SK-N-SH (cell line): ENCODE measurements at regions not wholly inside any gene's neighbourhood (a gene's known extent, or its start where the extent isn't known, plus 50 kb on each side); places are given as distances from the start of the nearest gene placed in this dataset.

ENCODE experiments used
- CTCF ChIA-PET: fragments of 300-600, 350-600 bp; formaldehyde crosslinking; extraction: SDS; loops from one replicate; lab custom pipeline; 2021; lab: Yijun Ruan, JAX
- POLR2A ChIA-PET: fragments of 350-600 bp; sonication (Branson Sonifier 250); formaldehyde crosslinking; extraction: SDS; loops from one replicate; lab custom pipeline; 2020; ENCODE audit warnings: antibody characterized with exemption, inconsistent platforms; lab: Yijun Ruan, JAX
- DNase-seq: peaks from one replicate; pipeline ENCODE4 v3.0.0; 2012
- H2AFZ ChIP-seq: fragments of 200-600 bp; sonication (generic); 2 replicates; pipeline ENCODE4 v1.8.1; 2016; ENCODE audit warnings: antibody characterized with exemption, mild to moderate bottlenecking, low read depth
- H3F3A ChIP-seq: fragments of 200-600 bp; sonication (generic); replicated peaks from 2 replicates; pipeline ENCODE3; 2016; ENCODE audit warnings: antibody characterized with exemption, mild to moderate bottlenecking; ENCODE audit not compliant: insufficient read depth
- H3K27ac ChIP-seq, 2 experiments: fragments of 200-500 bp in 1 of 2; fragments of 200-600 bp in 1 of 2; sonication (Bioruptor generic) in 1 of 2; sonication (generic), shearing (Covaris generic) in 1 of 2; 2 replicates each; pipeline versions ENCODE4 v1.5.1 to v1.6.1; 2014 to 2016; ENCODE audit warnings: low read depth in 2 of 2, inconsistent platforms in 1 of 2, low read length in 1 of 2, mild to moderate bottlenecking in 1 of 2, mixed read lengths in 1 of 2
- H3K27me3 ChIP-seq: fragments of 200-600 bp; sonication (generic), shearing (Covaris generic); 2 replicates; pipeline ENCODE4 v1.6.1; 2016; ENCODE audit warnings: mixed run types; ENCODE audit not compliant: insufficient read depth
- H3K36me3 ChIP-seq, 2 experiments: fragments of 200-500 bp in 1 of 2; fragments of 200-600 bp in 1 of 2; sonication (Bioruptor generic) in 1 of 2; sonication (generic) in 1 of 2; replicated peaks in 1 of 2; 2 replicates each; pipeline versions ENCODE3 to v1.5.1; 2014 to 2016; ENCODE audit warnings: low read length in 1 of 2, mild to moderate bottlenecking in 1 of 2; ENCODE audit not compliant: insufficient read depth in 2 of 2, control insufficient read depth in 1 of 2
- H3K4me1 ChIP-seq, 2 experiments: fragments of 200-500 bp in 1 of 2; fragments of 200-600 bp in 1 of 2; sonication (Bioruptor generic) in 1 of 2; sonication (generic), shearing (Covaris generic) in 1 of 2; 2 replicates each; pipeline versions ENCODE4 v1.5.1 to v1.6.1; 2014 to 2016; ENCODE audit warnings: low read depth in 1 of 2, low read length in 1 of 2, mixed run types in 1 of 2; ENCODE audit not compliant: insufficient read depth in 2 of 2, control insufficient read depth in 1 of 2
- H3K4me2 ChIP-seq: fragments of 200-600 bp; sonication (generic), shearing (Covaris generic); 2 replicates; pipeline ENCODE4 v1.6.1; 2017; ENCODE audit warnings: mixed run types
- H3K4me3 ChIP-seq, 2 experiments: fragments of 200-500 bp in 1 of 2; fragments of 200-600 bp in 1 of 2; sonication (Bioruptor generic) in 1 of 2; sonication (generic), shearing (Covaris generic) in 1 of 2; 2 replicates each; pipeline versions ENCODE4 v1.5.1 to v1.8.1; 2014 to 2016; ENCODE audit warnings: low read depth in 2 of 2, inconsistent platforms in 1 of 2, low read length in 1 of 2, mild to moderate bottlenecking in 1 of 2, mixed read lengths in 1 of 2, moderate library complexity in 1 of 2
- H3K79me2 ChIP-seq: fragments of 200-600 bp; sonication (generic); 2 replicates; pipeline ENCODE4 v1.8.1; 2017; ENCODE audit warnings: mild to moderate bottlenecking; ENCODE audit not compliant: insufficient read depth
- H3K9ac ChIP-seq: fragments of 200-600 bp; sonication (generic); 2 replicates; pipeline ENCODE4 v1.6.1; 2017; ENCODE audit warnings: mixed run types
- H3K9me2 ChIP-seq: fragments of 200-600 bp; sonication (generic); 2 replicates; pipeline ENCODE4 v1.6.1; 2017; ENCODE audit warnings: mixed run types
- H3K9me3 ChIP-seq: fragments of 200-600 bp; sonication (generic); 2 replicates; pipeline ENCODE4 v1.6.1; 2017; ENCODE audit warnings: mixed run types, mild to moderate bottlenecking, moderate library complexity
- H4K20me1 ChIP-seq: fragments of 200-600 bp; sonication (generic); 2 replicates; pipeline ENCODE4 v1.6.1; 2017; ENCODE audit warnings: mild to moderate bottlenecking, mixed run types; ENCODE audit not compliant: insufficient read depth
- EP300 ChIP-seq, 2 experiments: IDR thresholded peaks; 2 replicates each; pipeline versions ENCODE4 v1.4.0 to v1.6.1; 2012; ENCODE audit warnings: borderline replicate concordance in 1 of 2, low read depth in 1 of 2, low read length in 1 of 2
- EZH2phosphoT487 ChIP-seq: fragments of 200-600 bp; sonication (generic); IDR thresholded peaks from 2 replicates; pipeline ENCODE4 v1.6.1; 2017; ENCODE audit warnings: low read depth, mixed run types, mild to moderate bottlenecking, antibody characterized with exemption, moderate library complexity, borderline replicate concordance
- FOSL2 ChIP-seq: IDR thresholded peaks from 2 replicates; pipeline ENCODE4 v1.4.0; 2012; ENCODE audit warnings: low read depth, mild to moderate bottlenecking, moderate library complexity, borderline replicate concordance
- FOXJ3 ChIP-seq: sonication (generic); formaldehyde crosslinking; IDR thresholded peaks from 2 replicates; pipeline ENCODE4 v1.5.1; 2020; ENCODE audit warnings: mild to moderate bottlenecking, missing genetic modification reagents
- FOXM1 ChIP-seq: IDR thresholded peaks from 2 replicates; pipeline ENCODE4 v1.4.0; 2012; ENCODE audit warnings: low read depth, mild to moderate bottlenecking
- GATA2 ChIP-seq: sonication (generic); formaldehyde crosslinking; IDR thresholded peaks from 2 replicates; pipeline ENCODE4 v1.5.0; 2020; ENCODE audit warnings: mild to moderate bottlenecking, missing genetic modification reagents
- JUND ChIP-seq: IDR thresholded peaks from 2 replicates; pipeline ENCODE4 v1.4.0; 2012
- NFIC ChIP-seq: IDR thresholded peaks from 2 replicates; pipeline ENCODE4 v1.4.0; 2012; ENCODE audit warnings: borderline replicate concordance
- POLR2AphosphoS5 ChIP-seq: IDR thresholded peaks from 2 replicates; pipeline ENCODE4 v1.6.1; 2012; ENCODE audit warnings: low read depth, low read length
- RXRA ChIP-seq: IDR thresholded peaks from 2 replicates; pipeline ENCODE4 v1.4.0; 2012; ENCODE audit warnings: low read depth, mild to moderate bottlenecking, borderline replicate concordance
- SIN3A ChIP-seq: IDR thresholded peaks from 2 replicates; pipeline ENCODE4 v1.6.1; 2012; ENCODE audit warnings: low read depth, mild to moderate bottlenecking, low read length, moderate library complexity, borderline replicate concordance
- SMC3 ChIP-seq: IDR thresholded peaks from 2 replicates; pipeline ENCODE4 v1.6.1; 2012; ENCODE audit warnings: low read depth, low read length, improper control_type of control experiment
- TEAD4 ChIP-seq: IDR thresholded peaks from 2 replicates; pipeline ENCODE4 v1.4.0; 2012; ENCODE audit warnings: mild to moderate bottlenecking, borderline replicate concordance; ENCODE audit not compliant: insufficient read depth
- WGBS: methylation state at CpG from one replicate; pipeline ENCODE4 v1.1.6; 2017; ENCODE audit warnings: low lambda C conversion rate; 5-methylcytosine and 5-hydroxymethylcytosine counted together
- TF ChIP-seq, protein P1 (sequence below): IDR thresholded peaks from 2 replicates; pipeline ENCODE4 v1.4.0; 2012; ENCODE audit warnings: low read depth
- TF ChIP-seq, protein P2 (sequence below): IDR thresholded peaks from 2 replicates; pipeline ENCODE4 v1.6.1; 2012; ENCODE audit warnings: mild to moderate bottlenecking, low read depth, low read length, moderate library complexity
- TF ChIP-seq, protein P3 (sequence below): IDR thresholded peaks from 2 replicates; pipeline ENCODE4 v1.4.0; 2012; ENCODE audit warnings: low read depth, borderline replicate concordance
- TF ChIP-seq, protein P4 (sequence below): fragments of 150-350 bp; IDR thresholded peaks from 2 replicates; pipeline ENCODE4 v1.6.1; 2016; ENCODE audit warnings: mild to moderate bottlenecking, low read depth, low read length

DNA sequence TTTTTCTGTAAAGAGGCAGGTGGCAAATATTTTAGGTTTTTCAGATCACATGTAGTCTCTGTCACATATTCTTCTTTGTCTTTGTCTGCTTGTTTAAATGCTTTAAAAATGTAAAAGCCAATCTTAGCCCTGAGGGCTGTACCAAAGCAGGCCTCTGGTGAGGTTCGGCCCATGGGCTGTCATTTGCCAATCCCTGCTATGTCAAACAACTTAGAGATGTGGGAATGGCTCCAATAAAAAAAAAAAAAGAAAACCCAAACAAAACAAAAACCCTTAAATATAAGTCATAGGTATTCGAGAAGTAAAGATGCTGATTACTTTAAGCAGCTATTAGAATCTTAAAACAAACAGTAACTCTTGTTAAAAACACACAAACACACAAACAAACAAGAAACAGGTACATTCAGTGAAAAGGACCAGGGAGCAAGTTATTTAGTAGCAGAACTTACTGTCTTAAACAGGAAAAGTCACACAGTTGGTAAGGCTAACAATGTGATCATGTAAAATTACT, 61.4 kb upstream of the NAMPT start:
- peaks cover 4% of the 10 kb centered on the region for H3F3A ChIP-seq
- 60% methylated on average over 2 of the region's 2 CpGs for WGBS
- CTCF ChIA-PET: interaction anchor here (0.6 kb wide), 1 partner anchor 20 kb away, joined by 3 read pairs; no protein-coding TSS in a partner anchor
- POLR2A ChIA-PET: no interaction called here
- H3K36me3 ChIP-seq: no peaks in the 10 kb centered on the region
- H3K27ac ChIP-seq: peak overlapping the region in 1 of 2 experiments; percentile 40; a peak in 2 of 4 replicates
- no peaks in the 10 kb centered on the region for H4K20me1 ChIP-seq
- DNase-seq: no peak
- H3K4me2 ChIP-seq: peak overlapping the region; percentile 41; the same call in 1 of the 2 replicates
- H3K9me3 ChIP-seq: peaks cover 16% of the 10 kb centered on the region
- no peaks in the 10 kb centered on the region for H3K27me3 ChIP-seq
- no peaks in the 10 kb centered on the region for H3K79me2 ChIP-seq
- no peaks in the 10 kb centered on the region for H3K9me2 ChIP-seq
- H3K4me1 ChIP-seq: peaks cover 0 to 19% of the 10 kb centered on the region in 2 experiments; a peak in 2 of 4 replicates
- H2AFZ ChIP-seq: peak overlapping the region; percentile 3; the same call in 1 of the 2 replicates
- no peak for TF ChIP-seq NFIC
- TF ChIP-seq POLR2AphosphoS5: no peak
- TF ChIP-seq, protein P1, sequence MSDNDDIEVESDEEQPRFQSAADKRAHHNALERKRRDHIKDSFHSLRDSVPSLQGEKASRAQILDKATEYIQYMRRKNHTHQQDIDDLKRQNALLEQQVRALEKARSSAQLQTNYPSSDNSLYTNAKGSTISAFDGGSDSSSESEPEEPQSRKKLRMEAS: no peak
- TF ChIP-seq RXRA: no peak
- TF ChIP-seq GATA2 (CRISPR knock-in tag): no peak
- no peak for TF ChIP-seq SMC3
- no peak for TF ChIP-seq TEAD4
- TF ChIP-seq, protein P2, sequence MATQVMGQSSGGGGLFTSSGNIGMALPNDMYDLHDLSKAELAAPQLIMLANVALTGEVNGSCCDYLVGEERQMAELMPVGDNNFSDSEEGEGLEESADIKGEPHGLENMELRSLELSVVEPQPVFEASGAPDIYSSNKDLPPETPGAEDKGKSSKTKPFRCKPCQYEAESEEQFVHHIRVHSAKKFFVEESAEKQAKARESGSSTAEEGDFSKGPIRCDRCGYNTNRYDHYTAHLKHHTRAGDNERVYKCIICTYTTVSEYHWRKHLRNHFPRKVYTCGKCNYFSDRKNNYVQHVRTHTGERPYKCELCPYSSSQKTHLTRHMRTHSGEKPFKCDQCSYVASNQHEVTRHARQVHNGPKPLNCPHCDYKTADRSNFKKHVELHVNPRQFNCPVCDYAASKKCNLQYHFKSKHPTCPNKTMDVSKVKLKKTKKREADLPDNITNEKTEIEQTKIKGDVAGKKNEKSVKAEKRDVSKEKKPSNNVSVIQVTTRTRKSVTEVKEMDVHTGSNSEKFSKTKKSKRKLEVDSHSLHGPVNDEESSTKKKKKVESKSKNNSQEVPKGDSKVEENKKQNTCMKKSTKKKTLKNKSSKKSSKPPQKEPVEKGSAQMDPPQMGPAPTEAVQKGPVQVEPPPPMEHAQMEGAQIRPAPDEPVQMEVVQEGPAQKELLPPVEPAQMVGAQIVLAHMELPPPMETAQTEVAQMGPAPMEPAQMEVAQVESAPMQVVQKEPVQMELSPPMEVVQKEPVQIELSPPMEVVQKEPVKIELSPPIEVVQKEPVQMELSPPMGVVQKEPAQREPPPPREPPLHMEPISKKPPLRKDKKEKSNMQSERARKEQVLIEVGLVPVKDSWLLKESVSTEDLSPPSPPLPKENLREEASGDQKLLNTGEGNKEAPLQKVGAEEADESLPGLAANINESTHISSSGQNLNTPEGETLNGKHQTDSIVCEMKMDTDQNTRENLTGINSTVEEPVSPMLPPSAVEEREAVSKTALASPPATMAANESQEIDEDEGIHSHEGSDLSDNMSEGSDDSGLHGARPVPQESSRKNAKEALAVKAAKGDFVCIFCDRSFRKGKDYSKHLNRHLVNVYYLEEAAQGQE: no peak
- TF ChIP-seq, protein P3, sequence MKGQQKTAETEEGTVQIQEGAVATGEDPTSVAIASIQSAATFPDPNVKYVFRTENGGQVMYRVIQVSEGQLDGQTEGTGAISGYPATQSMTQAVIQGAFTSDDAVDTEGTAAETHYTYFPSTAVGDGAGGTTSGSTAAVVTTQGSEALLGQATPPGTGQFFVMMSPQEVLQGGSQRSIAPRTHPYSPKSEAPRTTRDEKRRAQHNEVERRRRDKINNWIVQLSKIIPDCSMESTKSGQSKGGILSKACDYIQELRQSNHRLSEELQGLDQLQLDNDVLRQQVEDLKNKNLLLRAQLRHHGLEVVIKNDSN: no peak
- no peak for TF ChIP-seq FOXJ3
- TF ChIP-seq, protein P4, sequence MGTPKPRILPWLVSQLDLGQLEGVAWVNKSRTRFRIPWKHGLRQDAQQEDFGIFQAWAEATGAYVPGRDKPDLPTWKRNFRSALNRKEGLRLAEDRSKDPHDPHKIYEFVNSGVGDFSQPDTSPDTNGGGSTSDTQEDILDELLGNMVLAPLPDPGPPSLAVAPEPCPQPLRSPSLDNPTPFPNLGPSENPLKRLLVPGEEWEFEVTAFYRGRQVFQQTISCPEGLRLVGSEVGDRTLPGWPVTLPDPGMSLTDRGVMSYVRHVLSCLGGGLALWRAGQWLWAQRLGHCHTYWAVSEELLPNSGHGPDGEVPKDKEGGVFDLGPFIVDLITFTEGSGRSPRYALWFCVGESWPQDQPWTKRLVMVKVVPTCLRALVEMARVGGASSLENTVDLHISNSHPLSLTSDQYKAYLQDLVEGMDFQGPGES: no peak
- no peak for TF ChIP-seq JUND
- TF ChIP-seq FOXM1: no peak
- TF ChIP-seq FOSL2: no peak
- no peak for TF ChIP-seq SIN3A
- no peak for TF ChIP-seq EZH2phosphoT487
- no peak for TF ChIP-seq EP300 (IDR thresholded peaks at IDR 0.05; ENCODE audit: borderline replicate concordance in 1 of 2, low read depth in 1 of 2, low read length in 1 of 2)
- H3K4me3 ChIP-seq: no peak overlapping the region
- no peak overlapping the region for H3K9ac ChIP-seq
